DND-41 (cell line): ENCODE measurements at regions not wholly inside any gene's neighbourhood (a gene's known extent, or its start where the extent isn't known, plus 50 kb on each side); places are given as distances from the start of the nearest gene placed in this dataset.

Experiments used
- ATAC-seq: fragments of 200-7000 bp; cut with Tn5 transposase; 3 replicates; pipeline ENCODE4 v1.9.1; 2021; ENCODE audit warnings: low read depth; ENCODE audit not compliant: insufficient read depth
- DNase-seq: peaks from one replicate; pipeline ENCODE4 v3.0.0-alpha.2; 2020
- H2AFZ ChIP-seq: 2 replicates; pipeline ENCODE4 v1.6.0; 2012; ENCODE audit warnings: low read depth, low read length
- H3K27ac ChIP-seq: 2 replicates; pipeline ENCODE4 v1.5.1; 2012; ENCODE audit warnings: low read length, inconsistent platforms
- H3K27me3 ChIP-seq: fragments of 200-600 bp; sonication (generic); 2 replicates; pipeline ENCODE4 v1.6.0; 2012; ENCODE audit warnings: low read length, mild to moderate bottlenecking, inconsistent platforms; ENCODE audit not compliant: insufficient read depth, poor library complexity
- H3K36me3 ChIP-seq: 2 replicates; pipeline ENCODE4 v1.5.1; 2012; ENCODE audit warnings: low read length, inconsistent platforms; ENCODE audit not compliant: insufficient read depth
- H3K4me1 ChIP-seq: 2 replicates; pipeline ENCODE4 v1.5.1; 2012; ENCODE audit warnings: mild to moderate bottlenecking, low read length; ENCODE audit not compliant: insufficient read depth
- H3K4me2 ChIP-seq: 2 replicates; pipeline ENCODE4 v1.6.0; 2012; ENCODE audit warnings: mild to moderate bottlenecking, moderate library complexity, low read length, inconsistent platforms; ENCODE audit not compliant: insufficient read depth
- H3K4me3 ChIP-seq, 2 experiments: fragments of 200-600 bp in 1 of 2; shearing (Covaris generic) in 1 of 2; 2 replicates each; pipeline ENCODE4 v1.5.1; 2012 to 2016; ENCODE audit warnings: inconsistent platforms in 2 of 2, low read length in 2 of 2, mild to moderate bottlenecking in 2 of 2, low read depth in 1 of 2, moderate library complexity in 1 of 2
- H3K79me2 ChIP-seq: 2 replicates; pipeline ENCODE4 v1.6.0; 2012; ENCODE audit warnings: low read length, inconsistent platforms; ENCODE audit not compliant: insufficient read depth
- H3K9ac ChIP-seq: 2 replicates; pipeline ENCODE4 v1.6.0; 2012; ENCODE audit warnings: low read depth, mild to moderate bottlenecking, inconsistent platforms, low read length, moderate library complexity
- H3K9me3 ChIP-seq: 2 replicates; pipeline ENCODE4 v1.5.1; 2012; ENCODE audit warnings: low read length, moderate library complexity, mild to moderate bottlenecking, inconsistent platforms; ENCODE audit not compliant: insufficient read depth, severe bottlenecking
- H4K20me1 ChIP-seq: 2 replicates; pipeline ENCODE4 v1.6.0; 2012; ENCODE audit warnings: low read length; ENCODE audit not compliant: insufficient read depth
- EZH2 ChIP-seq: IDR thresholded peaks from 3 replicates; pipeline ENCODE4 v1.6.1; 2012; ENCODE audit warnings: borderline replicate concordance, low read depth, mild to moderate bottlenecking, moderate library complexity, low read length, inconsistent platforms; ENCODE audit not compliant: severe bottlenecking
- TF ChIP-seq, protein P1 (sequence below): IDR thresholded peaks from 2 replicates; pipeline ENCODE4 v1.5.1; 2012; ENCODE audit warnings: borderline replicate concordance, low read length, moderate library complexity, mild to moderate bottlenecking; ENCODE audit not compliant: poor library complexity, severe bottlenecking; ENCODE audit errors: extremely low read depth

DNA sequence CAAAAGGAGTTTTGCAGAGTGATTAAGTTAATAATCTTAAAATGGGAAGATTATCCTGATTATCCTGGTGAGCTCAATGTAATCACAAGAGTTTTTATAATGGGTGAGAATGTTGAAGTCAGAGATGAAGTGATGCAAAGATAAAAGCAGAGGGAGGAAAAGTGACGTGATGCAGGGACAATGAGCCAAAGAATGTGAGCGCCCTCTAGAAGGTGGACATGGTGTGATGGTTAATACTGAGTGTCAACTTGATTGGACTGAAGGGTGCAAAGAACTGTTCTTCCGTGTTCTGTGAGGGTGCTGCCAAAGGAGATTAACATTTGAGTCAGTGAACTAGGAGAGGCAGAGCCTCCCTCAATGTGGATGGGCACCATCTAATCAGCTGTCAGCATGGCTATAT is 569.6 kb upstream of the AGTR1 start:
- no peaks in the 10 kb centered on the region for H3K36me3 ChIP-seq
- H4K20me1 ChIP-seq: no peaks in the 10 kb centered on the region
- H3K79me2 ChIP-seq: no peaks in the 10 kb centered on the region
- no peak for ATAC-seq
- H3K9me3 ChIP-seq: no peaks in the 10 kb centered on the region
- no peaks in the 10 kb centered on the region for H3K27me3 ChIP-seq
- no peak overlapping the region for H3K4me3 ChIP-seq
- H3K4me2 ChIP-seq: no peak overlapping the region
- H3K4me1 ChIP-seq: no peaks in the 10 kb centered on the region
- no peak for DNase-seq
- no peak overlapping the region for H3K27ac ChIP-seq
- TF ChIP-seq, protein P1, sequence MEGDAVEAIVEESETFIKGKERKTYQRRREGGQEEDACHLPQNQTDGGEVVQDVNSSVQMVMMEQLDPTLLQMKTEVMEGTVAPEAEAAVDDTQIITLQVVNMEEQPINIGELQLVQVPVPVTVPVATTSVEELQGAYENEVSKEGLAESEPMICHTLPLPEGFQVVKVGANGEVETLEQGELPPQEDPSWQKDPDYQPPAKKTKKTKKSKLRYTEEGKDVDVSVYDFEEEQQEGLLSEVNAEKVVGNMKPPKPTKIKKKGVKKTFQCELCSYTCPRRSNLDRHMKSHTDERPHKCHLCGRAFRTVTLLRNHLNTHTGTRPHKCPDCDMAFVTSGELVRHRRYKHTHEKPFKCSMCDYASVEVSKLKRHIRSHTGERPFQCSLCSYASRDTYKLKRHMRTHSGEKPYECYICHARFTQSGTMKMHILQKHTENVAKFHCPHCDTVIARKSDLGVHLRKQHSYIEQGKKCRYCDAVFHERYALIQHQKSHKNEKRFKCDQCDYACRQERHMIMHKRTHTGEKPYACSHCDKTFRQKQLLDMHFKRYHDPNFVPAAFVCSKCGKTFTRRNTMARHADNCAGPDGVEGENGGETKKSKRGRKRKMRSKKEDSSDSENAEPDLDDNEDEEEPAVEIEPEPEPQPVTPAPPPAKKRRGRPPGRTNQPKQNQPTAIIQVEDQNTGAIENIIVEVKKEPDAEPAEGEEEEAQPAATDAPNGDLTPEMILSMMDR: no peak
- TF ChIP-seq EZH2: no peak
- H3K9ac ChIP-seq: no peak overlapping the region
- no peak overlapping the region for H2AFZ ChIP-seq

DNA sequence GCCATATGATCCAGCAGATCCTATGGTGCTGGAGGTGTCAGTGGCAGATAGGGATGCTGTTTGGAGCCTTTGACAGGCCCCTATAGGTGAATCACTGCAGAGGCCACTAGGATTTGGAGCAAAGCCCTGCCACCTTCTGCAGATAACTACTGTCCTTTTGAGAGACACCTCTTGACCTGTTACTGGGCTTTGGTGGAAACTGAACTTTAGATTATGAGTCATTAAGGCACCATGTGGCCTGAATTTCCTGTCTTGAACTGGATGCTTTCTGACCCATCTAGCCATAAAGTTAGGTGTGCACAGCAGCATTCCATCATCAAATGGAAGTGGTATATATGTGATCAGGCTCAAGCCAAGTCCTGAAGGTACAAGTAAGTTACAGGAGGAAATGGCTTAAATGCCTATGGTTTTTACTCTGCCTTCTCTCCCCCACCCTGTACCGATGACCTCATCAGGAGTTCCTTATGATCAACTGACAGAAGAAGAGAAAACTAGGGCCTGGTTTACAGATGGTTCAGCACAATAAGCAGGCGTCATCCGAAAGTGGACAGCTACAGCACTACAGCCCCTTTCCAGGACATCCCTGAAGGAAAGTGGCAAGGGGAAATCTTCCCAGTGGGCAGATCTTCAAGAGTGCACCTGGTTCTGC is 565.6 kb upstream of the AGTR1 start:
- Histone ChIP-seq H3K9ac (no peak overlapping the region), H3K9me3 (no peaks in the 10 kb centered on the region), H3K4me3 (no peak overlapping the region), H3K79me2 (no peaks in the 10 kb centered on the region), H3K36me3 (no peaks in the 10 kb centered on the region), H3K4me1 (no peaks in the 10 kb centered on the region), H2AFZ (no peak overlapping the region), H3K27ac (no peak overlapping the region), H3K4me2 (no peak overlapping the region), H4K20me1 (no peaks in the 10 kb centered on the region), H3K27me3 (no peaks in the 10 kb centered on the region)
- no peak for TF ChIP-seq EZH2
- TF ChIP-seq, protein P1: no peak
- no peak for DNase-seq
- ATAC-seq: no peak

DNA sequence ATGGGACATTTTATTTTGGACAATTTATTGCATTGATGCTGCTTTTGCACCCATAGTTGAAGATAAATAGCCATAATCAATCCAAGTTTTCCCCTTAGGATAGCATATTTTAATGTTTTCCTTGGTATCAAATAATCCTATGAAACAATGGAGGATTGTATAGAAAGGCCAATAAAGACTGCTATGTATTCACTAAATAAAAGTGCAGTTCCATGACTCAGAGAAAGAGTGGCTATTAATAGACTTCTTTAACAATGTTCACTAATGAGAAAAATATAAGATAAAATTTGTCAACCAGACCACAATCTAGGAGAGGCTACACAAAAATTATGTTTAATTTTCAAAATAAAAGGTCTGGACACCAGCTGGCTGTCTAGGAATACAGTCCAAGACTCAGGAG is 560.9 kb upstream of the AGTR1 start:
- Histone ChIP-seq H3K4me1 (no peaks in the 10 kb centered on the region), H3K79me2 (no peaks in the 10 kb centered on the region), H3K36me3 (no peaks in the 10 kb centered on the region), H3K4me3 (no peak overlapping the region), H3K9ac (no peak overlapping the region), H3K4me2 (no peak overlapping the region), H3K27ac (no peak overlapping the region), H2AFZ (no peak overlapping the region), H3K9me3 (no peaks in the 10 kb centered on the region), H3K27me3 (no peaks in the 10 kb centered on the region), H4K20me1 (no peaks in the 10 kb centered on the region)
- ATAC-seq (no peak), DNase-seq (no peak)
- no peak for TF ChIP-seq EZH2
- TF ChIP-seq, protein P1: no peak

DNA sequence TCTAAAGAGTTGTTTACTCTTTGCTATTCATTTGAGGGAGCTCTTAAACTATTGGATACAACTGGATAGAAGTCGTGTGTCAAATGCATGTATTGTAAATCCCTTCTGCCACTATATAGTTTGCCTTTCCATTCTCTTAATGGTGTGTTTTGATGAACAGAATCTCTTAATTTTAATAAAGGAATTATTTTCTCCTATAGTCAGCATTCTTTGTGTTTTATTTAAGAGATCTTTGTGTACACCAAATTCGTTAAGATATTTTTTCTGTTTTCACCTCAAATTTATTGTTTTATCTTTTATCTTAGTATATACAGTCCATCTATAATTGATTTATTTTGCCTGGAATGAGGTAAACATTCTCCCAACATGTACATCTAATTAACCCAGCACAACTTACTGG is 551.5 kb upstream of the AGTR1 start:
- Histone ChIP-seq H3K36me3 (no peaks in the 10 kb centered on the region), H3K4me2 (no peak overlapping the region), H2AFZ (no peak overlapping the region), H3K9me3 (no peaks in the 10 kb centered on the region), H4K20me1 (no peaks in the 10 kb centered on the region), H3K79me2 (no peaks in the 10 kb centered on the region), H3K27me3 (no peaks in the 10 kb centered on the region), H3K4me1 (no peaks in the 10 kb centered on the region), H3K4me3 (no peak overlapping the region), H3K27ac (no peak overlapping the region), H3K9ac (no peak overlapping the region)
- DNase-seq (no peak), ATAC-seq (no peak)
- TF ChIP-seq, protein P1: no peak
